Tibial artery (tissue), 4 donors: ENCODE measurements at regions not wholly inside any gene's neighbourhood (a gene's known extent, or its start where the extent isn't known, plus 50 kb on each side); places are given as distances from the start of the nearest gene placed in this dataset.
"Not testable (repeated sequence)": the region's sequence is repeated elsewhere in the genome, so short reads cannot be mapped to it uniquely, and the experiment has no call there.

ENCODE experiments used
- DNase-seq, 2 donors: peaks; one replicate each; pipeline ENCODE4 v3.0.0-alpha.2; 2019
- H3K27ac ChIP-seq, 2 donors: fragments of 200-600 bp; sonication (generic) in 1 of 2; 1 replicate in 1 of 2; 2 replicates in 1 of 2; pipeline ENCODE4 v1.5.1; 2018 to 2019; ENCODE audit warnings: mild to moderate bottlenecking in 1 of 2
- H3K27me3 ChIP-seq, 2 donors: fragments of 200-600 bp; sonication (generic) in 1 of 2; one replicate each; pipeline versions ENCODE4 v1.5.1 to v1.6.0; 2016 to 2019
- H3K36me3 ChIP-seq, 3 donors: fragments of 200-600 bp; sonication (generic) in 2 of 3; one replicate each; pipeline ENCODE4 v1.5.1; 2016 to 2019; ENCODE audit warnings: mild to moderate bottlenecking in 2 of 3
- H3K4me1 ChIP-seq, 4 donors: fragments of 200-600 bp; sonication (generic) in 2 of 4; 1 replicate in 3 of 4; 2 replicates in 1 of 4; pipeline ENCODE4 v1.5.1; 2016 to 2019
- H3K4me3 ChIP-seq, 2 donors: fragments of 200-600 bp; sonication (generic) in 1 of 2; 1 replicate in 1 of 2; 2 replicates in 1 of 2; pipeline ENCODE4 v1.5.1; 2018 to 2019; ENCODE audit warnings: mild to moderate bottlenecking in 2 of 2
- H3K9me3 ChIP-seq, 3 donors: fragments of 200-600 bp; sonication (generic) in 1 of 3; one replicate each; pipeline ENCODE4 v1.5.1; 2016 to 2019
- CTCF ChIP-seq, 2 experiments: fragments of 200-600 bp in 1 of 2; fragments of 450-650 bp in 1 of 2; IDR thresholded peaks; one replicate each; pipeline ENCODE4 v1.5.1; 2017 to 2019; ENCODE audit warnings: antibody characterized with exemption in 2 of 2, mild to moderate bottlenecking in 1 of 2, moderate library complexity in 1 of 2
- intact Hi-C: fragments of 100-400 bp; cut with DNase I; formaldehyde crosslinking; loops from one replicate; pipeline ENCODE4 v1.15.0; 2023; ENCODE audit warnings: low total_unique reads

DNA sequence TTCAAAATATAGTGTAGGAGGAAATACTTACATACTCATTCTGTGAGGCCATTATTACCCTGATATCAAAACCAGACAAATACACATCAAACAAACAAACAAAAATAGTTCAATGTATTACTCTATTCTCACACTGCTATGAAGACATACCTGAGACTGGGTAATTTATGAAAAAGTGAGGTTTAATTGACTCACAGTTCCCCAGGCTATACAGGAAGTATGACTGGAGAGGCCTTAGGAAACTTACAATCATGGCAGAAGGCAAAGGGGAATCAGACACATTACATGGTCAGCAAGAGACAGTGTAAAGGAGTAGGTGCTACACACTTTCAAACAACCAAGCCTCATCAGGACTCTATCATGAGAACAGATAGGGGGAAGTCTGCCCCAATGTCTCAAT, 1023.2 kb downstream of the TMTC2 start:
- Histone ChIP-seq H3K4me3 (no peak overlapping the region), H3K9me3 (peaks cover 0 to 7% (median 7%) of the 10 kb centered on the region in 3 donors), H3K27me3 (no peaks in the 10 kb centered on the region), H3K36me3 (no peaks in the 10 kb centered on the region), H3K27ac (no peak overlapping the region), H3K4me1 (no peaks in the 10 kb centered on the region)
- DNase-seq, result no peak
- intact Hi-C loops, result no loop called here
- no peak for TF ChIP-seq CTCF (IDR thresholded peaks at IDR 0.05)

DNA sequence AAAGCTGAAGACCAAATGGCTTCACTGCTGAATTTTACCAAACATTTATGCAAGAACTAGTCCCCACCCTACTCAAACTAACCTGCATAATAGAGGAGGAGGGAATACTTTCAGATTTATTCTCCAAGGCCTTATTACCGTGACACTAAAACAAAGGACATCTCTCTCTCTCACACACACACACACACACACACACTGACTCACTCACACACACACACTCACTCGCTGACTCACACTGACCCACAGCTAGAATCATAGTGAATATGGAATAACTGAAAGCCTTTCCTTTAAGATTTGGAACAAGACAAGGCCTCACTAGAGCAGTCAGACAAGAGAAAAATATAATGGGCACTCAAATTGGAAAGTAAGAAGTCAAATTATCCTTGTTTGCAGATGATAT, 1014.1 kb downstream of the TMTC2 start:
- Histone ChIP-seq H3K4me3 (no peak overlapping the region), H3K27ac (no peak overlapping the region), H3K9me3 (peaks cover 0 to 6% (median 0%) of the 10 kb centered on the region in 3 donors), H3K27me3 (no peaks in the 10 kb centered on the region), H3K4me1 (no peaks in the 10 kb centered on the region), H3K36me3 (no peaks in the 10 kb centered on the region)
- no peak for TF ChIP-seq CTCF (IDR thresholded peaks at IDR 0.05)
- no peak for DNase-seq
- intact Hi-C loops, result no loop called here

DNA sequence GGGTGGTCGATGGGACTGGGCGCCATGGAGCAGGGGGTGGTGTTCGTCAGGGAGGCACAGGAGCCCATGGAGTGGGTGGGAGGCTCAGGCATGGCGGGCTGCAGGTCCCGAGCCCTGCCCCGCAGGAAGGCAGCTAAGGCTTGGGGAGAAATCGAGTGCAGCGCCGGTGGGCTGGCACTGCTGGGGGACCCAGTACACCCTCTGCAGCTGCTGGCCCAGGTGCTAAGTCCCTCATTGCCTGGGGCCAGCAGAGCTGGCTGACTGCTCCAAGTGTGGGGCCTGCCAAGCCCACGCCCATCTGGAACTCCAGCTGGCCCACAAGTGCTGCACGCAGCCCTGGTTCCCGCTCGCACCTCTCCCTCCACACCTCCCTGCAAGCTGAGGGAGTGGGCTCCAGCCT, 1009.6 kb downstream of the TMTC2 start:
- H3K36me3 ChIP-seq, H3K9me3 ChIP-seq, DNase-seq, H3K4me1 ChIP-seq, H3K27me3 ChIP-seq, H3K27ac ChIP-seq, intact Hi-C loops, H3K4me3 ChIP-seq: not testable (repeated sequence)

DNA sequence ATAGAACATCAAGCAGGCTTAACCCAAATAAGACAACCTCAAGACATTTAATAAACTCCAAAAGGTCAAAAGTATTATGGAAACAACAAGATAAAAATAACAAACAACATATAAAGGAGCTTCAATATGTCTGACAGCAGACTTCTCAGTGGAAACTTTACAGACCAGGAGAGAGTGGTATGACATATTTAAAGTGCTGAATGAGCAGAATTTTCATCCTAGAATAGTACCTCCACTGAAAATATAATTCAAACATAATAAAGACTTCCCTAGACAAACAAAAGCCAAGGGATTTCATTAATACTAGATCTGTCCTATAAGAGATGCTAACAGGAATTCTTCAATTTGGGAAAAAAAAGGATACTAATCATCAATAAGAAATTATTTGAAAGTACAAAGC, 1005.0 kb downstream of the TMTC2 start:
- H3K4me3 ChIP-seq, result no peak overlapping the region
- H3K4me1 ChIP-seq, result no peaks in the 10 kb centered on the region
- H3K9me3 ChIP-seq, result peaks cover 0 to 9% (median 0%) of the 10 kb centered on the region in 3 donors
- H3K27me3 ChIP-seq, result no peaks in the 10 kb centered on the region
- no peak overlapping the region for H3K27ac ChIP-seq
- intact Hi-C loops, result no loop called here
- no peaks in the 10 kb centered on the region for H3K36me3 ChIP-seq
- TF ChIP-seq CTCF (IDR thresholded peaks at IDR 0.05), result no peak
- DNase-seq, result no peak

DNA sequence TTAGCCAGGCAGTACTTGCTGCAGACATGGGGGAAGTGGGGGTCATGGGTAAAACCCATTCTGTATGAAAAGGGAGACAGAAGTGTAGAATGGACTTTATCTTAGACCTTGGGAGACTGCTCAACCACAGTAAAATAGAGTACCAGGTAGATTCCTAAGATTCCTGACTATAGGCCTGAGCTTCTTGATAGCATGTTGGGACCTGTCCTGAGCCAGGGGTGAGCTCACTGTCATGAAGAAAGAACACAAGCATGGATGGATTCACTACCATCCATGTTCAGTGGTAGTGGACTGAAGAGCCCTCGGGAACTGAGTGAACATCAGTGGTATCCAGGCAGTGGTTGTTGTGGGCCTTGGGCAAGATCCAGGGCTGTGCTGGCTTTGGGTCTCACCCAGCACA, 1003.8 kb downstream of the TMTC2 start:
- intact Hi-C loops, result no loop called here

DNA sequence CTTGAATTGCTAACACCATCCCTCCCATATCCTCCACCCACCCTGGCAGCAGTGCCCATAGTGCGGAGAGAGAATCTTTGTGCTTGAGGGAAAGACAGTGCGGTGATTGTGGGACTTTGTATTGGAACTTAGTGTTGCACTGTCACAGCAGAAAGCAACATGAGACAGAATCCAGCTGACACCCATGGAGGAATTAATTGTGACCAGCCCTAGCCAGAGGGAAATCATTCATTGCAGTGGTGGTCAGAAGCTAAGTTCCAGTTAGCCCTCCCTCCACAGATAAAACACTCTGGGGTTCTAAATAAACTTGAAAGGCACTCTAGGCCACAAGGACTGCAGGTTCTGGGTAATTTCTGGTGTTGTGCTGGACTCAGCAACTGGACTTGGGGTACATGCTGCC, 1002.6 kb downstream of the TMTC2 start:
- no peaks in the 10 kb centered on the region for H3K27me3 ChIP-seq
- intact Hi-C loops, result no loop called here

More for the DNA sequence above, 1003.8 kb downstream of the TMTC2 start:
- no peaks in the 10 kb centered on the region for H3K4me1 ChIP-seq
- no peaks in the 10 kb centered on the region for H3K36me3 ChIP-seq
- no peaks in the 10 kb centered on the region for H3K27me3 ChIP-seq
- TF ChIP-seq CTCF (IDR thresholded peaks at IDR 0.05), result no peak
- no peak overlapping the region for H3K4me3 ChIP-seq
- no peak for DNase-seq
- no peak overlapping the region for H3K27ac ChIP-seq
- no peaks in the 10 kb centered on the region for H3K9me3 ChIP-seq

More for the DNA sequence above, 1002.6 kb downstream of the TMTC2 start:
- TF ChIP-seq CTCF (IDR thresholded peaks at IDR 0.05), result no peak
- Histone ChIP-seq H3K4me3 (no peak overlapping the region), H3K36me3 (no peaks in the 10 kb centered on the region), H3K9me3 (no peaks in the 10 kb centered on the region), H3K4me1 (no peaks in the 10 kb centered on the region), H3K27ac (no peak overlapping the region)
- DNase-seq, result no peak
